ENCODE measurements at regions not wholly inside any gene's neighbourhood (a gene's known extent, or its start where the extent isn't known, plus 50 kb on each side); places are given as distances from the start of the nearest gene placed in this dataset.

GRCh38 chr11:11220786-11221185, 132.3 kb downstream of the CSNK2A3 start:
- peak; percentile 90 for DNase-seq (ENCODE audit: low read depth)
- no peak overlapping the region for H3K4me3 ChIP-seq (ENCODE audit: low read length)
- TF ChIP-seq CTCF (IDR thresholded peaks at IDR 0.05; ENCODE audit: insufficient read depth, low read depth, low read length, missing control alignments) = no peak

GRCh38 chr11:11218629-11218986, 134.4 kb downstream of the CSNK2A3 start:
- DNase-seq (ENCODE audit: low read depth) = no peak
- H3K4me3 ChIP-seq (ENCODE audit: low read length) = no peak overlapping the region

GRCh38 chr11:11217929-11218628, 135.0 kb downstream of the CSNK2A3 start:
- DNase-seq (ENCODE audit: low read depth) = no peak
- TF ChIP-seq CTCF (IDR thresholded peaks at IDR 0.05; ENCODE audit: insufficient read depth, low read depth, low read length, missing control alignments) = no peak
- no peak overlapping the region for H3K4me3 ChIP-seq (ENCODE audit: low read length)

More at GRCh38 chr11:11218629-11218986, 134.4 kb downstream of the CSNK2A3 start:
- TF ChIP-seq CTCF (IDR thresholded peaks at IDR 0.05; ENCODE audit: insufficient read depth, low read depth, low read length, missing control alignments) = no peak

- DNase-seq (ENCODE audit: low read depth) = no peak
- H3K4me3 ChIP-seq (ENCODE audit: low read length) = no peak overlapping the region
- TF ChIP-seq CTCF (IDR thresholded peaks at IDR 0.05; ENCODE audit: insufficient read depth, low read depth, low read length, missing control alignments) = no peak
These were observed 135.6 kb downstream of the CSNK2A3 start for GRCh38 chr11:11217289-11217928.

GRCh38 chr11:11215944-11216343, 137.1 kb downstream of the CSNK2A3 start:
- TF ChIP-seq CTCF (IDR thresholded peaks at IDR 0.05; ENCODE audit: insufficient read depth, low read depth, low read length, missing control alignments) = no peak
- DNase-seq (ENCODE audit: low read depth) = no peak
- H3K4me3 ChIP-seq (ENCODE audit: low read length) = no peak overlapping the region

GRCh38 chr11:11215058-11215815, 137.8 kb downstream of the CSNK2A3 start:
- no peak overlapping the region for H3K4me3 ChIP-seq (ENCODE audit: low read length)
- no peak for DNase-seq (ENCODE audit: low read depth)
- no peak for TF ChIP-seq CTCF (IDR thresholded peaks at IDR 0.05; ENCODE audit: insufficient read depth, low read depth, low read length, missing control alignments)
